GM12878 (cell line): ENCODE measurements at regions not wholly inside any gene's neighbourhood (a gene's known extent, or its start where the extent isn't known, plus 50 kb on each side); places are given as distances from the start of the nearest gene placed in this dataset.

Experiments used
- ATAC-seq: fragments of 200-7000 bp; cut with Tn5 transposase; 3 replicates; pipeline ENCODE4 v1.9.1; 2020; ENCODE audit warnings: mild to moderate bottlenecking, moderate library complexity
- BruUV-seq: library from RNA; stranded (reverse); fragments of 400-500 nt; replicated peaks from 2 replicates; lab custom pipeline; 2021; lab: Mats Ljungman, UMichigan
- CTCF ChIA-PET: fragments of 300-600 bp; sonication (Branson Sonifier 250); formaldehyde crosslinking; extraction: SDS; loops from one replicate; lab custom pipeline; 2021; ENCODE audit warnings: inconsistent platforms; lab: Yijun Ruan, JAX
- POLR2A ChIA-PET: fragments of 350-600 bp; formaldehyde crosslinking; extraction: SDS; loops from one replicate; lab custom pipeline; 2021; ENCODE audit warnings: inconsistent platforms; lab: Charles Lee
- RAD21 ChIA-PET: fragments of 300-600 bp; sonication (Branson Sonifier 250); formaldehyde crosslinking; loops from one replicate; lab custom pipeline; 2023; ENCODE audit warnings: antibody characterized with exemption; ENCODE audit not compliant: unreplicated experiment; lab: Charles Lee
- SMC1A ChIA-PET: fragments of 300-600 bp; sonication (Branson Sonifier 250); formaldehyde crosslinking; loops from one replicate; lab custom pipeline; 2023; ENCODE audit not compliant: unreplicated experiment, uncharacterized antibody; lab: Charles Lee
- DNase-seq: peaks from one replicate; pipeline ENCODE4 v3.0.0-alpha.2; 2011; ENCODE audit warnings: low read depth, low spot score
- FAIRE-seq: peaks from 3 replicates; lab custom pipeline; 2011; peaks lifted over from hg19 to GRCh38; lab: Jason Lieb, UNC
- H2AFZ ChIP-seq: 2 replicates; pipeline ENCODE4 v1.6.0; 2011; ENCODE audit warnings: low read depth, low read length, control low read depth; ENCODE audit not compliant: control insufficient read depth
- H3K27ac ChIP-seq: 2 replicates; pipeline ENCODE4 v1.5.1; 2011; ENCODE audit warnings: control low read depth; ENCODE audit not compliant: control insufficient read depth, insufficient read depth
- H3K27me3 ChIP-seq, 2 experiments: replicated peaks in 1 of 2; 2 replicates each; pipeline versions ENCODE4 v1.6.0 to v1.6.1; 2011; ENCODE audit warnings: low read length in 1 of 2; ENCODE audit not compliant: control insufficient read depth in 2 of 2, insufficient read depth in 2 of 2
- H3K36me3 ChIP-seq, 2 experiments: 2 replicates each; pipeline ENCODE4 v1.5.1; 2011; ENCODE audit warnings: low read length in 1 of 2; ENCODE audit not compliant: control insufficient read depth in 2 of 2, insufficient read depth in 2 of 2
- H3K4me1 ChIP-seq: 2 replicates; pipeline ENCODE4 v1.6.1; 2011; ENCODE audit warnings: mild to moderate bottlenecking, low read length, moderate library complexity, mixed read lengths; ENCODE audit not compliant: control insufficient read depth, insufficient read depth
- H3K4me2 ChIP-seq: 2 replicates; pipeline ENCODE4 v1.6.0; 2011; ENCODE audit warnings: control low read depth; ENCODE audit not compliant: control insufficient read depth, insufficient read depth
- H3K4me3 ChIP-seq: fragments of 200-600 bp; sonication (generic); 2 replicates; pipeline ENCODE4 v1.5.1; 2016
- H3K79me2 ChIP-seq: 2 replicates; pipeline ENCODE4 v1.6.0; 2011; ENCODE audit warnings: low read length; ENCODE audit not compliant: control insufficient read depth, insufficient read depth
- H3K9ac ChIP-seq: 2 replicates; pipeline ENCODE4 v1.8.0; 2011; ENCODE audit warnings: low read length, control low read depth, mixed read lengths; ENCODE audit not compliant: control insufficient read depth, insufficient read depth
- H3K9me3 ChIP-seq: replicated peaks from 3 replicates; pipeline ENCODE4 v1.5.1; 2011; ENCODE audit warnings: mild to moderate bottlenecking, low read length; ENCODE audit not compliant: control insufficient read depth, insufficient read depth
- H4K20me1 ChIP-seq: 2 replicates; pipeline ENCODE4 v1.6.0; 2011; ENCODE audit not compliant: control insufficient read depth, insufficient read depth
- DPF2 ChIP-seq: fragments of 450-650 bp; IDR thresholded peaks from 2 replicates; pipeline ENCODE4 v1.6.1; 2017; ENCODE audit warnings: mild to moderate bottlenecking
- MEF2A ChIP-seq: IDR thresholded peaks from 2 replicates; pipeline ENCODE4 v1.6.1; 2011; ENCODE audit warnings: low read depth, mild to moderate bottlenecking, low read length, moderate library complexity; ENCODE audit not compliant: insufficient read depth
- NR2C2 ChIP-seq: IDR thresholded peaks from 2 replicates; pipeline ENCODE4 v1.6.1; 2011; ENCODE audit warnings: borderline replicate concordance, low read depth; ENCODE audit not compliant: control insufficient read depth, insufficient read length
- RAD21 ChIP-seq: IDR thresholded peaks from 2 replicates; pipeline ENCODE4 v1.6.1; 2011; ENCODE audit warnings: mild to moderate bottlenecking, low read depth, low read length, moderate library complexity; ENCODE audit not compliant: insufficient read depth
- ZNF274 ChIP-seq: IDR thresholded peaks from one replicate; pipeline ENCODE4 v1.8.0; 2011; ENCODE audit not compliant: insufficient read length, insufficient read depth
- WGBS: methylation state at CpG from one replicate; pipeline ENCODE4 v1.1.6; 2016; ENCODE audit warnings: low lambda C conversion rate; ENCODE audit not compliant: insufficient replicate concordance, insufficient coverage; ENCODE audit errors: missing lambda C conversion rate; 5-methylcytosine and 5-hydroxymethylcytosine counted together
- in situ Hi-C: fragments of 300-500 bp; cut with MboI; formaldehyde crosslinking; loops from 9 replicates; pipeline ENCODE4 v1.14.3; 2018; ENCODE audit warnings: mixed read lengths
- intact Hi-C: fragments of 100-400 bp; cut with micrococcal nuclease; formaldehyde crosslinking; loops from one replicate; pipeline ENCODE4 v1.14.2; 2022; ENCODE audit not compliant: unreplicated experiment
- TF ChIP-seq, protein P1 (sequence below): fragments of 450-650 bp; IDR thresholded peaks from 2 replicates; pipeline ENCODE4 v1.6.1; 2016; ENCODE audit warnings: mild to moderate bottlenecking, moderate library complexity, borderline replicate concordance
- TF ChIP-seq, protein P2 (sequence below): IDR thresholded peaks from 2 replicates; pipeline ENCODE4 v1.6.1; 2012; ENCODE audit warnings: low read depth, low read length, improper control_type of control experiment
- TF ChIP-seq, protein P3 (sequence below): fragments of 450-650 bp; IDR thresholded peaks from 2 replicates; pipeline ENCODE4 v1.6.1; 2016; ENCODE audit warnings: mild to moderate bottlenecking

DNA sequence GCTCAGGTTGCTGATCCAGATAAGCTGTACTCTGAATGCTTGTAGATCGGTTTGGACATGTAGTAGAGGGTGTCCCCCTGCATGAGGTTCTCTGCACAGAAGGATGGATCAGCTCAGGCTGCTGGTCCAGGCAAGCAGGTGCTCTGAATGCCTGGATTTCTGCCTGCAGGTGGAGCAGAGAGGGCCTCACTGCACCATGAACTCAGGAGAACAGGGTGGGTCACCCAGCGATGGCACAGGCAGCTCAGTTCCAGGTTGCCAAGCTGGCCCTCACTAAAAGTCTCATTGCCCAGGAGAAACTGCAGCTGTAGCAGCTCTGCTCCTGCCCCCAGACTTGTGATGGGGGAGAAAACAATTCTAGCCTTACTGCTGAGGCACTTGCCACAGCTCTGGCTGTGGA is 491.8 kb downstream of the XIRP2 start (continued):
- TF ChIP-seq, protein P1, sequence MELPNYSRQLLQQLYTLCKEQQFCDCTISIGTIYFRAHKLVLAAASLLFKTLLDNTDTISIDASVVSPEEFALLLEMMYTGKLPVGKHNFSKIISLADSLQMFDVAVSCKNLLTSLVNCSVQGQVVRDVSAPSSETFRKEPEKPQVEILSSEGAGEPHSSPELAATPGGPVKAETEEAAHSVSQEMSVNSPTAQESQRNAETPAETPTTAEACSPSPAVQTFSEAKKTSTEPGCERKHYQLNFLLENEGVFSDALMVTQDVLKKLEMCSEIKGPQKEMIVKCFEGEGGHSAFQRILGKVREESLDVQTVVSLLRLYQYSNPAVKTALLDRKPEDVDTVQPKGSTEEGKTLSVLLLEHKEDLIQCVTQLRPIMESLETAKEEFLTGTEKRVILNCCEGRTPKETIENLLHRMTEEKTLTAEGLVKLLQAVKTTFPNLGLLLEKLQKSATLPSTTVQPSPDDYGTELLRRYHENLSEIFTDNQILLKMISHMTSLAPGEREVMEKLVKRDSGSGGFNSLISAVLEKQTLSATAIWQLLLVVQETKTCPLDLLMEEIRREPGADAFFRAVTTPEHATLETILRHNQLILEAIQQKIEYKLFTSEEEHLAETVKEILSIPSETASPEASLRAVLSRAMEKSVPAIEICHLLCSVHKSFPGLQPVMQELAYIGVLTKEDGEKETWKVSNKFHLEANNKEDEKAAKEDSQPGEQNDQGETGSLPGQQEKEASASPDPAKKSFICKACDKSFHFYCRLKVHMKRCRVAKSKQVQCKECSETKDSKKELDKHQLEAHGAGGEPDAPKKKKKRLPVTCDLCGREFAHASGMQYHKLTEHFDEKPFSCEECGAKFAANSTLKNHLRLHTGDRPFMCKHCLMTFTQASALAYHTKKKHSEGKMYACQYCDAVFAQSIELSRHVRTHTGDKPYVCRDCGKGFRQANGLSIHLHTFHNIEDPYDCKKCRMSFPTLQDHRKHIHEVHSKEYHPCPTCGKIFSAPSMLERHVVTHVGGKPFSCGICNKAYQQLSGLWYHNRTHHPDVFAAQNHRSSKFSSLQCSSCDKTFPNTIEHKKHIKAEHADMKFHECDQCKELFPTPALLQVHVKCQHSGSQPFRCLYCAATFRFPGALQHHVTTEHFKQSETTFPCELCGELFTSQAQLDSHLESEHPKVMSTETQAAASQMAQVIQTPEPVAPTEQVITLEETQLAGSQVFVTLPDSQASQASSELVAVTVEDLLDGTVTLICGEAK, result no peak
- TF ChIP-seq RAD21, result no peak
- no peak for TF ChIP-seq DPF2
- TF ChIP-seq MEF2A, result no peak

DNA sequence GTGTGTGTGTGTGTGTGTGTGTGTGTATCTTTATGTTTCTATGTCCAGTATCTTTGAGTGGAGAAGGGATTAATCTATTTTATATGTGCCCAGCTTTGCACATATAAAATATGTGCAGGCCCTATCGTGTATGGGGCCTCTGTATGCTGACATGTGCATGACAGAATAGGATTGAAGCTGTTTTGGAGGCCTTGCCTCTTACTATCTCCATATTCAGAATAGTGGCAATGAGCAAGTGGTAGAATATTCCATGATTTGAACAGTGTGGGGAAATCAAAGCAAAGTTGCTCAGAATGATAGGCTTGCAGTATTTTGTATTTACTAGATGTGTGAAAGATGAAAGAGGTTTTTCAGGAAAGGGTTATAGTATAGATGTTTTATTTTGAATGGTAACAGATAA is 480.8 kb downstream of the XIRP2 start:
- Histone ChIP-seq H3K9ac (no peak overlapping the region), H3K4me3 (no peak overlapping the region), H2AFZ (no peak overlapping the region), H3K79me2 (no peaks in the 10 kb centered on the region), H3K27ac (no peak overlapping the region), H3K36me3 (no peaks in the 10 kb centered on the region), H3K9me3 (no peaks in the 10 kb centered on the region), H4K20me1 (no peaks in the 10 kb centered on the region), H3K4me2 (no peak overlapping the region), H3K4me1 (no peaks in the 10 kb centered on the region), H3K27me3 (no peaks in the 10 kb centered on the region)
- TF ChIP-seq ZNF274 (no peak), NR2C2 (no peak)
- TF ChIP-seq, protein P2, sequence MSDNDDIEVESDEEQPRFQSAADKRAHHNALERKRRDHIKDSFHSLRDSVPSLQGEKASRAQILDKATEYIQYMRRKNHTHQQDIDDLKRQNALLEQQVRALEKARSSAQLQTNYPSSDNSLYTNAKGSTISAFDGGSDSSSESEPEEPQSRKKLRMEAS, result no peak
- TF ChIP-seq, protein P3, sequence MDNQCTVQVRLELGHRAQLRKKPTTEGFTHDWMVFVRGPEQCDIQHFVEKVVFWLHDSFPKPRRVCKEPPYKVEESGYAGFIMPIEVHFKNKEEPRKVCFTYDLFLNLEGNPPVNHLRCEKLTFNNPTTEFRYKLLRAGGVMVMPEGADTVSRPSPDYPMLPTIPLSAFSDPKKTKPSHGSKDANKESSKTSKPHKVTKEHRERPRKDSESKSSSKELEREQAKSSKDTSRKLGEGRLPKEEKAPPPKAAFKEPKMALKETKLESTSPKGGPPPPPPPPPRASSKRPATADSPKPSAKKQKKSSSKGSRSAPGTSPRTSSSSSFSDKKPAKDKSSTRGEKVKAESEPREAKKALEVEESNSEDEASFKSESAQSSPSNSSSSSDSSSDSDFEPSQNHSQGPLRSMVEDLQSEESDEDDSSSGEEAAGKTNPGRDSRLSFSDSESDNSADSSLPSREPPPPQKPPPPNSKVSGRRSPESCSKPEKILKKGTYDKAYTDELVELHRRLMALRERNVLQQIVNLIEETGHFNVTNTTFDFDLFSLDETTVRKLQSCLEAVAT, result no peak
- ChIA-PET RAD21 (no interaction called here), POLR2A (interaction anchor here (0.6 kb wide), 1 partner anchor 79 kb away, joined by 3 read pairs; no protein-coding TSS in a partner anchor), SMC1A (no interaction called here), CTCF (no interaction called here)
- FAIRE-seq, result no peak
- no TSS peak for BruUV-seq
- in situ Hi-C loops (no loop called here), intact Hi-C loops (no loop called here)
- DNase-seq, result no peak
- WGBS, result 12% methylated on average over 1 of the region's 1 CpG
- no peak for ATAC-seq
